K562 (cell line): ENCODE measurements at regions not wholly inside any gene's neighbourhood (a gene's known extent, or its start where the extent isn't known, plus 50 kb on each side); places are given as distances from the start of the nearest gene placed in this dataset.
A peak's percentile ranks its signal among the peaks of the same experiment; 100 is the strongest.

ENCODE experiments used
- CBFA2T2 ChIP-seq: fragments of 450-650 bp; conservative IDR thresholded peaks from 2 replicates; pipeline ENCODE4 v1.6.1; 2017; ENCODE audit warnings: mild to moderate bottlenecking
- FOXA3 ChIP-seq, 2 experiments: fragments of 450-650 bp in 1 of 2; sonication (generic) in 1 of 2; formaldehyde crosslinking; IDR thresholded peaks in 1 of 2; conservative IDR thresholded peaks in 1 of 2; 2 replicates each; pipeline versions ENCODE4 v1.4.0 to v1.8.0; 2020 to 2022; ENCODE audit warnings: mild to moderate bottlenecking in 2 of 2, missing genetic modification reagents in 1 of 2
- HDAC1 ChIP-seq, 2 experiments: fragments of 450-650 bp; IDR thresholded peaks; 2 replicates each; pipeline ENCODE4 v1.6.1; 2016 to 2017; ENCODE audit warnings: inconsistent platforms in 1 of 2, mild to moderate bottlenecking in 1 of 2, moderate library complexity in 1 of 2
- MEIS2 ChIP-seq: fragments of 450-650 bp; IDR thresholded peaks from 2 replicates; pipeline ENCODE4 v1.6.1; 2014; ENCODE audit warnings: mild to moderate bottlenecking; ENCODE audit not compliant: partially characterized antibody
- NCOR1 ChIP-seq: fragments of 450-650 bp; IDR thresholded peaks from 2 replicates; pipeline ENCODE4 v1.6.1; 2016; ENCODE audit warnings: mild to moderate bottlenecking, moderate library complexity
- SOX6 ChIP-seq: fragments of 450-650 bp; IDR thresholded peaks from 2 replicates; pipeline ENCODE4 v1.6.1; 2014; ENCODE audit warnings: mild to moderate bottlenecking
- SP1 ChIP-seq: sonication (generic); formaldehyde crosslinking; IDR thresholded peaks from 2 replicates; pipeline ENCODE4 v1.8.1; 2022; ENCODE audit warnings: mild to moderate bottlenecking, missing genetic modification reagents
- TCF3 ChIP-seq: sonication (generic); formaldehyde crosslinking; IDR thresholded peaks from 2 replicates; pipeline ENCODE4 v1.4.0; 2020; ENCODE audit warnings: mild to moderate bottlenecking, missing genetic modification reagents
- TEAD4 ChIP-seq, 2 experiments: sonication (generic) in 1 of 2; formaldehyde crosslinking in 1 of 2; IDR thresholded peaks; 2 replicates each; pipeline versions ENCODE4 v1.6.1 to v1.8.0; 2012 to 2022; ENCODE audit warnings: borderline replicate concordance in 1 of 2, inconsistent platforms in 1 of 2, low read length in 1 of 2, mild to moderate bottlenecking in 1 of 2, missing genetic modification reagents in 1 of 2
- TRIM28 ChIP-seq: fragments of 450-650 bp; IDR thresholded peaks from 2 replicates; pipeline ENCODE4 v1.6.1; 2017
- ZNF696 ChIP-seq: fragments of 250-450 bp; sonication (Bioruptor Pico); conservative IDR thresholded peaks from 2 replicates; pipeline ENCODE4 v1.4.0; 2020; ENCODE audit warnings: mild to moderate bottlenecking, moderate library complexity
- TF ChIP-seq, protein P1 (sequence below), 2 experiments: fragments of 250-450 bp in 1 of 2; fragments of 450-650 bp in 1 of 2; sonication (Bioruptor Pico) in 1 of 2; IDR thresholded peaks; 2 replicates each; pipeline versions ENCODE4 v1.6.1 to v1.8.0; 2016 to 2021; ENCODE audit warnings: mild to moderate bottlenecking in 2 of 2, moderate library complexity in 2 of 2, missing compliant biosample characterization in 1 of 2, missing genetic modification characterization in 1 of 2
- TF ChIP-seq, protein P2 (sequence below): fragments of 200-800 bp; sonication (Bioruptor generic); IDR thresholded peaks from 2 replicates; pipeline ENCODE4 v1.6.1; 2016; ENCODE audit warnings: missing genetic modification characterization, missing compliant biosample characterization

DNA sequence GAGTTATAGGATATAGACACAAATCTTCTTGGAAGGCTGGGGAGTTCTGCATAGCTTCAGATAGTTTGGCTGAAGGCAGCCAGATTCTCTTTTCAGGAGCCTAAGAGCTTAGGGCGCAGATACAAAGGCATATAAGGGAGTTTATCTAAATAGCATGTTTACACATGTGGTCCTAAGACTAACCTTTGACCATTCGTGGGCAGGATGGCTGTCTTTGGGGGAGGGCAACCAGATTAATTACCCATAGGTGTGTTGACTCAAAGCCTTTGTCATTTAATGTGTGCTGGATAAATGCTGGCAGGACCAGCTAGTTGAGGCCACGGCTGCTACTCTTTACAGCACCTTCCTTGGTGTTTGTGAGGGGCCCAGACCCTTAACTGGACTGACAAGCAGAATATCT lies 71.8 kb downstream of the IER5 start (continued):
- TF ChIP-seq MEIS2 (peak; percentile 58), TCF3 (CRISPR knock-in tag) (peak; percentile 79), SP1 (CRISPR knock-in tag) (no peak), ZNF696 (CRISPR knock-in tag) (no peak), NCOR1 (peak; percentile 61), TRIM28 (0 out of 2 replicates have a peak, but pooled peaks have one; percentile 39), SOX6 (peak; percentile 33; the same call in 1 of the 2 replicates), HDAC1 (IDR thresholded peaks at IDR 0.05) (peak in 1 of 2 experiments; percentile 65; a peak in 1 of 4 replicates), CBFA2T2 (peak; percentile 70), FOXA3 (CRISPR knock-in tag; conservative IDR thresholded peaks at IDR 0.05 in 1 of 2, IDR thresholded peaks at IDR 0.05 in 1 of 2) (peak; percentile 89 to 99), TEAD4 (IDR thresholded peaks at IDR 0.05; ENCODE audit: low read length) (peak; percentile 70; the same call in 1 of the 2 replicates), TEAD4 (CRISPR knock-in tag; IDR thresholded peaks at IDR 0.05; ENCODE audit: borderline replicate concordance) (no peak)
- TF ChIP-seq, protein P1, sequence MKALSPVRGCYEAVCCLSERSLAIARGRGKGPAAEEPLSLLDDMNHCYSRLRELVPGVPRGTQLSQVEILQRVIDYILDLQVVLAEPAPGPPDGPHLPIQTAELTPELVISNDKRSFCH (CRISPR knock-in tag; IDR thresholded peaks at IDR 0.05), result no peak
- TF ChIP-seq, protein P1 (tag; IDR thresholded peaks at IDR 0.05), result 0 out of 2 replicates have a peak, but pooled peaks have one; percentile 56
- TF ChIP-seq, protein P2, sequence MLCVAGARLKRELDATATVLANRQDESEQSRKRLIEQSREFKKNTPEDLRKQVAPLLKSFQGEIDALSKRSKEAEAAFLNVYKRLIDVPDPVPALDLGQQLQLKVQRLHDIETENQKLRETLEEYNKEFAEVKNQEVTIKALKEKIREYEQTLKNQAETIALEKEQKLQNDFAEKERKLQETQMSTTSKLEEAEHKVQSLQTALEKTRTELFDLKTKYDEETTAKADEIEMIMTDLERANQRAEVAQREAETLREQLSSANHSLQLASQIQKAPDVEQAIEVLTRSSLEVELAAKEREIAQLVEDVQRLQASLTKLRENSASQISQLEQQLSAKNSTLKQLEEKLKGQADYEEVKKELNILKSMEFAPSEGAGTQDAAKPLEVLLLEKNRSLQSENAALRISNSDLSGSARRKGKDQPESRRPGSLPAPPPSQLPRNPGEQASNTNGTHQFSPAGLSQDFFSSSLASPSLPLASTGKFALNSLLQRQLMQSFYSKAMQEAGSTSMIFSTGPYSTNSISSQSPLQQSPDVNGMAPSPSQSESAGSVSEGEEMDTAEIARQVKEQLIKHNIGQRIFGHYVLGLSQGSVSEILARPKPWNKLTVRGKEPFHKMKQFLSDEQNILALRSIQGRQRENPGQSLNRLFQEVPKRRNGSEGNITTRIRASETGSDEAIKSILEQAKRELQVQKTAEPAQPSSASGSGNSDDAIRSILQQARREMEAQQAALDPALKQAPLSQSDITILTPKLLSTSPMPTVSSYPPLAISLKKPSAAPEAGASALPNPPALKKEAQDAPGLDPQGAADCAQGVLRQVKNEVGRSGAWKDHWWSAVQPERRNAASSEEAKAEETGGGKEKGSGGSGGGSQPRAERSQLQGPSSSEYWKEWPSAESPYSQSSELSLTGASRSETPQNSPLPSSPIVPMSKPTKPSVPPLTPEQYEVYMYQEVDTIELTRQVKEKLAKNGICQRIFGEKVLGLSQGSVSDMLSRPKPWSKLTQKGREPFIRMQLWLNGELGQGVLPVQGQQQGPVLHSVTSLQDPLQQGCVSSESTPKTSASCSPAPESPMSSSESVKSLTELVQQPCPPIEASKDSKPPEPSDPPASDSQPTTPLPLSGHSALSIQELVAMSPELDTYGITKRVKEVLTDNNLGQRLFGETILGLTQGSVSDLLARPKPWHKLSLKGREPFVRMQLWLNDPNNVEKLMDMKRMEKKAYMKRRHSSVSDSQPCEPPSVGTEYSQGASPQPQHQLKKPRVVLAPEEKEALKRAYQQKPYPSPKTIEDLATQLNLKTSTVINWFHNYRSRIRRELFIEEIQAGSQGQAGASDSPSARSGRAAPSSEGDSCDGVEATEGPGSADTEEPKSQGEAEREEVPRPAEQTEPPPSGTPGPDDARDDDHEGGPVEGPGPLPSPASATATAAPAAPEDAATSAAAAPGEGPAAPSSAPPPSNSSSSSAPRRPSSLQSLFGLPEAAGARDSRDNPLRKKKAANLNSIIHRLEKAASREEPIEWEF (CRISPR knock-in tag), result no peak
